ENCODE measurements at regions not wholly inside any gene's neighbourhood (a gene's known extent, or its start where the extent isn't known, plus 50 kb on each side); places are given as distances from the start of the nearest gene placed in this dataset.

DNA sequence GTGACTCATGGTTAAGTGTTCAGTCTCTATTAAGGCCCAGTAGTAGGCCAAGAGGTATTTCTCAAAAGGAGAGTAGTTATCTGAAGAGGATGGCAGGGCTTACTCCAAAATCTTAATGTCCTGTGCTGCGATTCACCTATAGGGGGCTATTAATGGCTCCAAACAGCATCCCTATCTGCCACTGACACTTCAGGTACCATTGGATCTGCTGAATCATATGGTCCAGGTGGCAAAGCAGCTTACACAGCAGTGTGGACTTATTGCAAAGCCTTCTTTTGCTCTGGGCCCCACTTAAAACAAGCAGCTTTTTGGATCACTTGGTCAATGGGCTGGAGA, 60.8 kb upstream of the ATP2B1 start:
- TF ChIP-seq CTCF (IDR thresholded peaks at IDR 0.05; ENCODE audit: low read depth, low read length) (no peak), EZH2phosphoT487 (IDR thresholded peaks at IDR 0.05; ENCODE audit: low read depth) (no peak)
